CD4-positive, alpha-beta T cell treated with Interleukin-17A for 1 hour (primary cell): ENCODE measurements at regions not wholly inside any gene's neighbourhood (a gene's known extent, or its start where the extent isn't known, plus 50 kb on each side); places are given as distances from the start of the nearest gene placed in this dataset.
"Not testable (repeated sequence)": the region's sequence is repeated elsewhere in the genome, so short reads cannot be mapped to it uniquely, and the experiment has no call there.

ENCODE experiments used
- DNase-seq: peaks from one replicate; pipeline ENCODE4 v3.0.0-alpha.2; 2020

DNA sequence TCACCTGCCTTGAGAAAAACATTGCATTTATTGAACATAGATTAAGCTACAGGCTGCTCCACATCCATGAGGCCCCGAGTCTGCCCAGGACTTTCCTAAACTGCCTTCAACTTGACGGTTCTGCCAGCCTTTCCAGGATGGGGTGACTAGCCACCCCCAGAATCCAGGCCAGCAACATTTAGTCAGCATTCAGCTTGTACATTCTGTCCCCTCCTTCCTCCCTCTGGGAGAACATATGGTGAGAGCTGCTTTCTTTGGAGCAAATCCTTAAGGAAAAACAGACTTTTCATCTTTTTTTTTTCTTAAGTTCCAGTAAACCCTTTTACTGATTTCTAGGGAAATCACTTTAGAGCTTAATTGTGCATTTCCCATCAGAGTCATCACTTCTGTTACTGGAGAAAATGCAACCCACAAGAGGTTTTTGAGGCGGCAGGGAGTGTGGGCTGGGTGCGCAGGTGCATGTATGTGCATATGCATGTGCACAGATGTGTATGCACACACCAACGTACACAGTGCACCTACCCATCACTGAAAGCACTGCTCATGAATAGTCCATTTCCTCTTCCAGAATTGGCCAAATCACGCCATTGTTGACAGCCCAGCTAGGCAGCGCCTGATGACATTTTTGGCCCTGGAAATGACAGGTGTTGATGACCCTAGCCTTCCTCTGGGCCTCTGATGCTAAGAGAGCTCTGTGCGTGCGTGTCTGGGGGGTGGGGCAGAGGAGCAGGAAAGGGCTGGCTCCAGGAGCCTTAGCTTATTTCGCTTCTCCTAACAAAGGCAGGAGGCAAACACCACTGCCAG is 145.6 kb downstream of the HSD17B3 start:
- DNase-seq = no peak

DNA sequence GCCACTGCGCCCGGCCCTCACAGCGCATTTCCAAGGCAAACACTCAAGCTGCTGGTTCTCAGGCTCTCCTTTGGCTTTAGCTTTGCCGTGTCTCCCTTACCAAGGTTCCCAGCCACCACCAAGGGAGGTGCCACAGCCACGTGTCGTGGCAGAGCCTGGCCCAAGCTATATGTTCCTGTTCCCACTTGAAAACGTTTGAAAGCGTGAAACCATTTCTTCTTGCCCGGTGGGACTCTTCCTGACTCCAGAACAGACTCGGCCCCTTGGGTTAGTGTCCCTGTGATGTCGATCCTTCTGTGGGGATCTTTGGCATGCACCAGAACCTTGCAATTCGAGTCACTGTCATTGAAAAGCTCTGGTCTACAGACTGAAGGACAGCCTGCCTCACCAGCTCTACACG is 147.9 kb downstream of the HSD17B3 start:
- DNase-seq = no peak

DNA sequence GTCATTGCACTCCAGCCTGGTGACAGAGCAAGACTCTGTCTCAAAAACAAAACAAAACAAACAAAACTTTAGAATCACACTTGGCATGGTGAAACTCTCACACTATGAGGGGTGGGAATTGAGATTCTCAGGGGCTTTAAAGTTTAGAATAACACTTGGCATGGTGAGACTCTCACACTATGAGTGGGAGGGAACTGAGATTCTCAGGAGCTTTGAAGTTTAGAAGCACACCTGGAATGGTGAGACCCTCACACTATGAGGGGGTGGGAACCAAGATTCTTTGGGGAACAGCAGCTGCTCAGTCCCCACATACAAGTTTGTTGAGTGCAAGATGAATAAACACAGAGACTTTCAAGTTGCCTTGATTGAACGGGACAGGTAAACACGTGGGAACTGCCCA is 149.4 kb downstream of the HSD17B3 start:
- no peak for DNase-seq

DNA sequence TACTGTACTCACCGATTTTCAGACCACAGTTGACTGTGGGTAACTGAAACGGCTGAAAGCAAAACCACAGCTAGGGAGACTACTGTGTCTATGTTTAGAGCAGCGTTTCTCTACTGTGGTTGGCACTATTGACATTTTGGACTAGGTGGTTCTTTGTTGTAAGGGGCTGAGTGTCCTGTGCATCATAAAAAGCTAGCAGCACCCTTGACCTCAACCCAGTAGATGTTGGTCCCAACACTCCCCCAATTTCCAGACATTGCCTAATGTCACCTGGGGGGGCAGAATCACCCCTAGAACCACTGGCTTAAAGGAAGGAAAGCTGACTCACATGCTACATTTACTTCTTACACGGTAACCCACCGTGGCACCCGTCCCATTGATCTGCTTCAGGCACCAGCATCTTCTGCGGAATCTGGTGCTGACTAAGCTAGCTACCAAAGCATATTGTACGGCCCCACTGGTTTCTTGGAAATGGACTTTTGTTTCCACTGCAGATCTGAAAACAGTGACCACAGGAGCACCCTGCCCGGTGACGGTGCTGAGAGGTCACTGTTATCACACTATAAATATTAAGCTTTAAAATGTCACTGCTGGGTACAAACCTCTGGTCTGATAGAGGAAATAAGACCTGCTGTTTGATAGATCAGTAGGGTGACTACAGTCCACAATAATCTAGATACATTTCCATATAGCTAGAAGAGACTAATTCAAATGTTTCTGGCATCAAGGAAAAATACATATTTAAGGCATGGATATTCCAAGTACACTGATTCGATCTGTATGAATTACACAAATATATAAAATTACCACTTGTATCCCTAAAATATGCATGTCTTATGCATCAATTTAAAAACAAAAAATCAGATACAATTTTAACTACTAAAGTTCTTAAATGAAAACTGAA is 151.4 kb downstream of the HSD17B3 start:
- peak; percentile 54 for DNase-seq

DNA sequence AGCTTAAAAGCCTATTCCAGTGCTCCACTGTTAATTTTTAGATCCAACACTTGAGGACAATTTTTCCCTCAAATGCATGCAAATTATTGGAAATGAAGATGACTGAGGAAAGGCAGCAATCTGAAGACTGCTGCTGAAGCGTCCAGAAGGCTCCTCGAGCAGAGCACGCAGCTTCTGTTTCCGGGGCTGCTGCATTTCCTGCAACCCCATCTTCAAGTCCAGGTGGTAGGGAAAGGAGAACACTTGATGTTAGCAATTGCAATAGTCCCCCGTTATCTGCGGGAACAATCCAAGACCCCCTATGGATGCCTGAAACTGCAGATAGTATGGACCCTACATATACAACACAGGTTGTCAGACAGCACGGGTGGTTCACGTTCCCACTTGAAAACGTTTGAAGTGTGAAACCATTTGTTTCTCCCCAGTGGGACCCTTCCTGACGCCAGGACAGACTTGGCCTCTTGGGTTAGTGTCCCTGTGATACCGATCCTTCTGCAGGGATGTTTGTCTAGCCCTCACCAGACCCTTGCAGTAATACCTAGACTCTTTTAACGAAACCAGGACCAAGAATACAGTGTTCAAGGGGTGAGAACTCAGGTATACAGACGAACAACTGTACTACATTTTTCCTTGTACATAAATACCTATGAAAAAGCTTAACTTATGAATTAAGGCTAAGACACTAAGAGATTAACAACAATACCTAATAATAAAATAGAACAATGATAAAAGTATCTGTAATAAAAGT is 152.3 kb downstream of the HSD17B3 start:
- DNase-seq = peak; percentile 9

DNA sequence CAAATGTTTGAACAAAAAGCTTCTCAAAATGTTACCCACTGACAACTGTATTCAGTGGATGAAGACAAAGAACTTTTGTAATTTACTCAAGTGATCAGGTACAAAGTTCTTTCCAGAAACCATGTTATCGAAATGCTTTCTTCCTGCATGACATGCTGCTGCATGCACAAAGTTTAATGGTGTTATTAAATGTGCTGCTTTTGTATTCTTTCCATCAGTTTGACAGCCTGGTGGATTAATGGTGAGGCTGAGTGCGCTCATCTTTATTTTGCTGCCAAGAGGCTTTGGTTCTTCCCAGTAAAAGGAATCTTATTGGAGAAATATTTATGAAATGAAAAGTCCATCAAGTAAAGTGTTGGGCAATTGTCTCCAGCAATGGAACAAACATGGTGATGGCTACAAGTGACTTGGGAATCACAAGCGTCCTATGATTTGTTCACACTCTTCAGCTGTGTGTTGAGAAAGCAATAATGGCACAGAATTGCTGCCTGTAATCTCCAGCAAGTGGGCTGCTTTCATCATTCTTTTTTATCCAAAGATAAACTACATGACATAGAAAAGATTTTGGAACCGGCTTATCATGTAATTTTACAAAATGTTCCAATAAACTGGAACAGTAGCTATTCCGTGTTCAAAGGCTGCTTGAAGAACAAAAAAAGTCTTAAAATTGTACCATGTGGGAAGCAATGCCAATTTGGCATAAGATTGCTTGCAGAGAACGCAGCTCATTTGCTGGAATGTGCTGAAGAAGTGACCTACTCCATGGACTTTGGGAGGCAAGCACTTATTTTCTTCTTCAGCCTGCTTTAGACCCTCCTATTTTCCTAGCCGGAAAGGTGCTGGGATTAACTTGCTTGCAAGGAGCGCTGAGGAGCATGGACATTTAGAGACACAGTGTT is 153.1 kb downstream of the HSD17B3 start:
- DNase-seq = no peak

DNA sequence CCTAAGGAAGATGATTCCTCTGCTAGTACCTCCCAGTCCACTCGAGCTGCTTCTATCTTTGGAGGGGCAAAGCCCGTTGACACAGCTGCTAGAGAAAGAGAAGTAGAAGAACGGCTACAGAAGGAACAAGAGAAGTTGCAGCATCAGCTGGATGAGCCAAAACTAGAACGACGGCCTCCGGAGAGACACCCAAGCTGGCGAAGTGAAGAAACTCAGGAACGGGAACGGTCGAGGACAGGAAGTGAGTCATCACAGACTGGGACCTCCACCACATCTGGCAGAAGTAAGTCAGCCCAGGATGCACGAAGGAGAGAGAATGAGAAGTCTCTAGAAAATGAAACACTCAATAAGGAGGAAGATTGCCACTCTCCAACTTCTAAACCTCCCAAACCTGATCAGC is 154.9 kb downstream of the HSD17B3 start:
- DNase-seq = not testable (repeated sequence)

DNA sequence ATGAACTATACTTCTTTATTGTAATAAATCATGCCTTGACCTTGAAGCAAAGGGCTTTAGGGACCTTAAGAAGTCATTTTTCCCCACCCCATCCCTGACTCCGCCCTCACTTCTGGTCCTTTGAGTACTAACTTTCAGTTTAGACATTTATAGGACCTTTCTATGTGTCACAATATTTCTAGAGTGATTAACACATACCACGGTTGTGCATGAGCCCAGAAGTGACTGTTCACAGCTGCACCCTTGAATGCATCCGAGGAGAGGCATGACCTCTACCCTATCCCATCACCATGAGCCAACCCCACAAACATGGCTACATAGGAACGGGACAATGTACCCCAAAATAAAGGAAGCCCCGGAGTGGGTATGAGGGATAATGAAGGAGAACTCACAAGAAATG is 160.3 kb downstream of the HSD17B3 start:
- DNase-seq = no peak

DNA sequence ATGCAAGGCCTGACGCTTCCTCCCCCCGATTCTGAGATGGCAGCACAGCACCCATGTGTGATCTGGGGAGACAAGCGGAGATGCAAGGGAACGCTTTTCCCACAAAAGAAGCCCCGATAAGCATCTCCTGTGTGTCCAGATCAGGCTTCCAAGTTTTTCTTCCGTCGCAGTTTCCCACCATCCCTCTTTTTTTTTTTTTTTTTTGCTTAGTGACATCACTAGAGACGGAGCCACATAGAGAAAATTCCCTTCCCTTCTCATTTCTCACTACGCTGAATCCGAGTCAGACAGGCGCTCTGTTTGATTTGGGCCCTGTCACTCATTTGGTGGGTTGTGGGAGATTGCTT is 160.9 kb downstream of the HSD17B3 start:
- no peak for DNase-seq

DNA sequence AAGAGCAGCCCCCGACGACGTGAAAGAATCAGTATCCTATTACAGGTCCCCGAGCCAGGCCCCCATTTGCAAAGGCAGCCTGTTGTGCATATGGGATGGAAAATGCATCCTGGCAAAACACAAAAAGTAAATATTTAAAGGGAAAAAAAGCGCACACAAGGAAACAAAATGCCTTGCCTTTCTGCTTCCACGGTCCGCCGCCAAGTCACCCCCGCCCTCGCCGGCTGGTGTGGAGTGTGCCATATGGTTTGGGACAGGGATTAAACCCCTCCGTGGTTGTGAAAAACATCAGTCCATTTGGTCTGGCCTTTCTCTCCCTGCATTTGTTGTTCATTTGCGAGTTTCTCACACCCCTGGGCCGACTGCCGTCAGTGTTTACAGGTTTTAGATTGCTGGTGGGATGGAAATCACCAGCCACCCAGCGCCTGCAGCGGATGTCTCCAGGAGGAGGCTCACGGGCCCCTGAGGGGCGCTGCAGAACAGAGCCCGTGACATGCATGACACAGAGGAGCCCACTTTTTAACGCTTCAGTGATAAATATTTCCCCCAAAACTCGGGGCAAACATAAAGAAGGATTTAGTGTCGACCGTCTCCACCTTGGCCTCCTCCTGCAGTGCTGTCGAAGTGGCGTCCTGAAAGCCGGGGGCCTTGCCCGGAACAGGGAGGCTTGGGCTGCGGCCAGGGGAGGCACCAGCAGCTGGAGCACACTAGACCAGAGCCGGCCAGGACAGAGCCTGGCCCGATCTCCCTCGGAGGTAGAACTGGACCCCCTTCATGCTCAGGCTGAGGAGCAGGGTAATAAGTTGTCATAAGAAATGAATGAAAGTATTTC is 161.5 kb downstream of the HSD17B3 start:
- DNase-seq = no peak

DNA sequence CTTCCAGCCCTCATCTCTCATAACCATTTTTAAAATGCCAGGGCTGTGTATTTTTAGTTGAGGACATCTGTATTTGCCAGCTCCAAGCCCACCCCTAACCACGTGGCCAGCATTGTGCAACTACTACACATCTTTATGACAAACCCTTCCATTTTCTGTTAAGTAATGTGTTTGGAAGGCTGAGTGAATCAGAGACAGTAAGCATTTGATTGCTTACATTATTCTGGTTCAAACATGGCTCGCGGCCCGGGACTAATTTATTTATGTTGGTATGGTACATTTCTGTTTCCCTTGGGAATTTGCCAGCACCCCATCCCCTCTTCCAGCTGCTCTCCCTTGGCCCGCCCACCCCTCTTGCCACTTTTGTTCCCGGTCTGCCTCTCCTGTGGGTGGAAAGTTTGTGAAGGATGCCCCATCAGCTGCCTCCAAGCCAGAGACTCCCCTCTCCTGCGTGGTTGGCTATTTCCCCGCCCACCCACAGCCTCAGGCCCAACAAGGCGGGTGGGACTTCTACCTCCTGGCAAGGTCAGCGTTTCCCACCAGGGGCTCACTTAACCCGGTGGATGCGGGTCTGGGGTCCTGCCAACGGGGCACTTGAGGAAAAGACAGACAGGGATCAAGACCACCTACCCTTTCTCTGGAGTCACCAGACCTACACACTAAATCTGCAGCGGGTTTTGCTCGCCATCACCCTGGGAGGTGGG is 162.2 kb downstream of the HSD17B3 start:
- DNase-seq = no peak

DNA sequence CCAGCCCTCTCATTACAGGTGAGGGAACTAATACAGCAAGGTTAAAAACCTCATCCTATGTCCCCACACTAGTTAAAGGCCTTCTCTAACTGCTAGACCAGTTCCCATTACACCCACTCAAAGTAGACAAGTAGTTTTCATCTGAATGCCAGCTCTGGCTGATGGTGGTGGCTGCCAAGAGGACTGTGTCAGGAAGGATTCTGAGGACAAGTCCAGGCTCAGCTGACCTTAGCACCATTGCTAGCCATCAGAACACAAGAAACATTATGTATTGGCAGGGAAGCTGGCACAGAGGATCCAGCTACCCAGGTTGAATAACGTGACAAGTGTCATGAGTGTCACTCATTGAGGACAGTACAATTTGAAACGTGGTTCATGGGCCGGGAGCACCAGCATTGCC is 163.4 kb downstream of the HSD17B3 start:
- no peak for DNase-seq

DNA sequence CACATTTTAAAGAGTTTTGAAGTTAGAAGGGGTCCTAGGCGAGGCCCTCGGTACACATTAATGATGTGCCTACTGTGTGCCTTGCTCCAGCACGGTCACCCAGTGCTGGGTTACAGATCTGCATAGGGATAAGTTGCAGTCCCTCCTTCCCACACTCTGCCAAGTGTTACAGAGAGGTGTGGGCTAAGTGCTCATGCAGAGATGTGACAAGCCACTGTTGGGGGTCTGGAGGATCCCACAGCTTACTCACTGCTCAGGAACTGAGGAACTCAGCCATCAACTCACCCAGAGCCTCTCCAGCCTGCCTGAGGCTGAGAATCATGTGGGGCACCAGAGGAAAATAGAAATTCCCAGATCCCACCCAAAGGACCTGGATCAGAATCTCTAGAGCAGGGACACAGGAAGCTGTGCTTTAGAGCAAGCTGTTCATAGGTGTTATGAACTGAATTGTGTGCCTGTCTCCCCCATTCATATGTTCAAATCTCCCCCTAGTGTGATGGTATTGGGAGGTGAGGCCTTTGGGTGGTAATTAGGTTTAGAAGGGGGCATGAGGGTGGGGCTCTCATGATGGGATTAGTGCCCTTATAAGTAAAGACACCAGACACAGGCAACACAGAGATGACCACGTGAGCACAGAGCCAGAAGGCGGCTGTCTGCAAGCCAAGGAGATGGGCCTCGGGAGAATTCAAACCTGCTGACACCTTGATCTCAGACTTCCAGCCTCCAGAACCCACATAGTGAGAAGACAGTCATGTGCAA is 164.1 kb downstream of the HSD17B3 start:
- DNase-seq = no peak

DNA sequence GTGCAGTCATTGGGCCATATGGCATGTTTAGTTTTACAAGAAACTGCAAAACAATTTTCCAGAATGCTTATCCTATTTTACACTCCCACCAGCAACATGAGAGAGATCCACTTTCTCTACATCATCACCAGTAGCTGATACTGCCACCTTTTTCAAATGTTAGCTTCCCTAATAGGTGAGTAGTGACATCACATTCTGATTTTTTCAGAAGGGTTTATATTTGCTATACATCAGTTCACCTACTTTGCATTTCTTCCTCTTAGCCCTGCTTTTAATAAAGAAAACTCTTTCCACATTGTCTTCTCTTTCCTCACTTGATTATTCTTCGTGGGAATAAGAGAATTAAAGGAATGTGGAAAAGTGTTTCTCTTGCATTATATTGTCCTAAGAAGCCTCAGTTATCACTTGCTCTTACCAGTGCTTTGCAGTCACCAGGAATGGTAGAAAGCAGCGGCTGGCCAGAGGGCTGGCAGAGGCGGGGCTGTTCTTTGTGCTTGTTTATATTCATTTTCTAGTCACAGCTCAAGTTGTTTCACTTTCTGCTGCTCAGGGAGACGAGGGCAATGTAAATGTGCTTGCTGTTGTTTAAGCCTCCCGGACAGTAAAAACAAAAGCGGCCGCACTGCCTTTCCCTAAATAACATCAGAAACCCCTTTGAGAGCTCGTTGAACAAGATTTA is 164.8 kb downstream of the HSD17B3 start:
- DNase-seq = peak; percentile 12

DNA sequence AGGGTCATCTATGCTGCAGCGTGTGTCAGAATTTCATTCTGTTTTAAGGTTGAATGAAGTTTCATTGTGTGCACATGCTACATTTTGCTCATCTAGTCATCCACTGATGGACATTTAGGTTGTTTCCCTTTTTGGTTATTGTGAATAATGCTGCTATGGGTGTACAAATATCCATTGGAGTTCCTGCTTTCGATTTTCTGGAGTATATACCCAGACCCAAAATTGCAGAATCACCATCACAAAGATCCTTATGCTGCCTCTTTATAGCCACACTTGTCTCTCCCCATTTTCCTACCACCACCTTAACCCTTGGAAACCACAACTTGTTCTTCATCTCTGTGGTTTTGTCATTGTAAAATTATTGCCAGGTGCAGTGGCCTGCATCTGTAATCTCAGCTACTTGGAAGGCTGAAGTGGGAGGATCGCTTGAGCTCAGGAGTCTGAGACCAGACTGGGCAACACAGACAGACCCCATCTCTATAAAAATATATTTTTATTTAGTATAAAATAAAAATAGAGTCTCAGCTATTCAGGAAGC is 166.2 kb downstream of the HSD17B3 start:
- no peak for DNase-seq

DNA sequence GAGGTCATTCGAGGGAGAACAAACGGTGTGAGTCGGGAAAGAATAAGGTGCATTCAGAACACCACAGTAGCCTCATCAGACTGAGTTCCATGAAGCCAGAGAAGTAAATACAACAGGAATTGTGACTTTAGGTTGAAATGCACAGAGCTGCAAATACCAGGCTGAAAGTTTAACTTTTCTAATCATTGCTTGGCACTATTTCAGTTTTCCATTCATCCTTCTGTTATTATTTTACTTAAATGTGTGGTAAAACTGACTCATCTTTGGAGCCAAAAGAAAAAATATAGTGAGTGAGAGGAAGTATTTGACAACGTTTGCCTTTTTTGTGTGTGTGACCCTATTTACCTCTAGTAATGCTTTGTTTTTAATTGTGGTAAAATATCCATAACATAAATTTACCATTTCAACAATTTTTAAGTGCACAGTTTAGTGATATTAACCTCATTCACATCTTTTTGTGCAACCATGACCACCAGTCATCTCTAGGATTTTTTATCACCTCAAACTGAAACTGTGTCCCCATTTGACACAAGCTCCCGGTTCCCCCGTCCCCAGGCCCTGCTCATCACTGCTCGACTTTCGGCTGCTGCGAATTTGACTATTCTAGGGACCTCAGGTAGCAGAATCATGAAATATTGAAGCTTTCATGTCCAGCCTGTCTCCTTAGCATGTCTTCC is 166.8 kb downstream of the HSD17B3 start:
- no peak for DNase-seq

DNA sequence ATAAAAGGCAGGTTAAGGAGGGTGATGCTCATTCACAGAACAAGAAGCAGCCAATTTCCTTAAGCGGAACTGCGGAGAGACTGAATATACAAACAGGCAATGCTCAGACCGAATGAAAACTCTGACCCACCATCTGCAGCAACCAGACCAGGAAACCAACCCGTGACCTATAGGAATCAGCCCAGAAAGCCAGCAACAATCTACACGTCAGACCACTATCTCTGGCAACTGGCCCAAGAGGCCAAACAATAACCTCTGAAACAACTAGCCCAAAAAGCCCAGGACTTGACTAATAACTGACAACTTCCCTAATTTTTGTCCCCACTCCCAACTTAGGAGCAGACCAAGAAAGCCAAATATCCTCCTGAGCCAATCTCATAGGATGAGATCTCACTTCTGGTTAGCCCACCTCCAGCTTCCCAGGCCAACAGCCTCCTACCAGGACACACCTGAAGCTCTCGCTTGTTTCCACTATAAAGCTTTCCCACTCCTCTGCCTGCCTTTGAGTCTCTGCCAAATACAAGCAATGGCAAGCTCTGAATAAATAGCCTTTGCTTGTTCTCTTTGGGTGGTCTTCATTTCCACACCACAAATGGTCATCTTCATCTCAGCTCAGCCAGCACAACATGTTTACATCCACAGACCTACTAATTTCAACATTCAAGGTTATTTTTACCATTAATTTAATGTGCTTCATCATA is 168.5 kb downstream of the HSD17B3 start:
- DNase-seq = no peak

DNA sequence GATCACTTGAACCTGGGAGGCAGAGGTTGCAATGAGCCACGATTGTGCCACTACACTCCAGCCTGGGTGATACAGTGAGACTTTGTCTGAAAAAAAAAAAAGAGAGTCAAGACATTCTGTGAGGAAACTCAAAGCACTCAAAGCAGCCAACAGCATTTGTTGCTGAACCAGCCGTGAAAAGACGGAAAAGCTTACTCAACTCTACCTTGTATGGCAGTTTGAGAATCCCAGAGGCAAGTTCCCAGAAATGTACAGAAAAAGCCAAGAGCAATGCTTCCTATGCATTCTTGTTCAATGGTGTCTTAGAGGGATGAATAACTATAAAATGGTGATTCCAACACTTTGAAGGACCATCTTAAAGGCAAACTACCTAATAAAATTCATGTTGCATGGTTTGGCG is 170.2 kb downstream of the HSD17B3 start:
- no peak for DNase-seq
